HG02885 (cell line): ENCODE measurements at regions not wholly inside any gene's neighbourhood (a gene's known extent, or its start where the extent isn't known, plus 50 kb on each side); places are given as distances from the start of the nearest gene placed in this dataset.
"Not testable (repeated sequence)": the region's sequence is repeated elsewhere in the genome, so short reads cannot be mapped to it uniquely, and the experiment has no call there.

ENCODE experiments used
- ATAC-seq: cut with Tn5 transposase; IDR thresholded peaks from one replicate; pipeline ENCODE4 v1.9.1; 2021; ENCODE audit warnings: mild to moderate bottlenecking; ENCODE audit not compliant: unreplicated experiment, poor library complexity

DNA sequence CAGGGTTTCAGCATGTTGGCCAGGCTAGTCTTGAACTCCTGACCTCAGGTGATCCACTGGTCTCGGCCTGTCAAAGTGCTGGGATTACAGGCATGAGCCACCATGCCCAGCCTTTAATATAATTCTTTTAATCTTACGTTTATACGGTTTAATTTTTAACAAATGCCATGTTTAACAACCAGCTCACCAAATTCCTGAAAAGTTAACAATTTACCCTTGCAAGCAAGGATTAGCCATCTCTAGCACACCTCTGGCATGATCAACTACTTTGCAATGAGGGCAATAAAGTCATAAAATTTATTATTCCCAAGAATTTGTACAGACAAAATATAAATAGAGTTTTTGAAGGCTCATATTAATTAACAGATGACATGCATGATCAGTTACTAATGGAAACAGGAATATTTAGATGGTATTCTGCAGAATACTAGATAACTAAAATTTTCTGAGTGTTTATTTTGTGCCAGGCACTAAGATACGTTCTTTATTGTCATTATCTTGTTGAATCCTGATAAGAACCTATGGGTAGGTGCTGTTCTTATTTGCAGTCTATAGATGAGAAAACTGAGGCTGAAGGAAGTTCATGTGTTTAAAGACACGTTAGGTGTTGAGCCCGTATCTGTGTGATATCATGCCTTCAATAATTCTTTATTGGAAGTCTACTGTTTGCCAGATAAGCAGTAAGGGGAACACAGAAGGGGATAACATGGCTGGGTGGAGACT, 190.1 kb downstream of the CDCA7 start:
- no peak for ATAC-seq

DNA sequence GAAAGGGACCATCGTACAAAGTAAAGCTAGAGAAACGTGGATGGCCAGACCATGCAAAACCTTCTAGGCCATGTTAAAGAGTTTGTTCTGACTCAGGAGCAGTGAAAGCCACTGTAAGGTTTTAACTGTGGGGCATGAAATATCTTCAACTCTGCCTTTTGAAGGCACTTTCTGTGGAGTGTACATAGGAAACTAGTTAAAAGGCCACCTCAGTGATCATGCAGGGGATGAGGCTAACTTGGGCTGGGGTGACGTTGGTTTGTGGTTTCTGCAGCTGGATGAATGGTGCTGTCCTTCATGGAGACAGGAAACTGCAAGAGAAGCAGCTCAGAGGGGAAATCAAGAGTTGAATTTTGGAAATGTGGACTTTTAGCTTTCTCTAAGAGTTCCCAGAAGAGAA, 190.7 kb downstream of the CDCA7 start:
- ATAC-seq, result no peak

DNA sequence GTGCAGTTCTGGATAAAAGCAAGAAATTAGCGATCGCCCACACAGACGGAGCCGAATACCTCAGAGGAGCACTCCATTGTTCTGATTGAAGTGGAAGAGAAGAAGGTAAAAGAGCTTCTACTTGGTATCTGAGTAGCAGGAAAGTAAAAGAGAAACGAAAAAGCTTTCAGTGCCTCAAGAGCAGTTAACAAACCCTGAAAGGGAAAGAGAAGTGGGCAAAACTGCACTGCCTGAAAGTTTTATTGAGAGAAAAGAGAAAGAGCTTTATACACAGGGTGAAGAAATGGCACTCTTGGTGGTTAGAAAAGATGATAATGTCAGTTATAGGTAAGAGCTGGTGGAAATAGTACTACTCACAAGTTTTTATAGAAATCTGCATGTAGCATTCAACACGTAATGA, 192.8 kb downstream of the CDCA7 start:
- ATAC-seq, result no peak

DNA sequence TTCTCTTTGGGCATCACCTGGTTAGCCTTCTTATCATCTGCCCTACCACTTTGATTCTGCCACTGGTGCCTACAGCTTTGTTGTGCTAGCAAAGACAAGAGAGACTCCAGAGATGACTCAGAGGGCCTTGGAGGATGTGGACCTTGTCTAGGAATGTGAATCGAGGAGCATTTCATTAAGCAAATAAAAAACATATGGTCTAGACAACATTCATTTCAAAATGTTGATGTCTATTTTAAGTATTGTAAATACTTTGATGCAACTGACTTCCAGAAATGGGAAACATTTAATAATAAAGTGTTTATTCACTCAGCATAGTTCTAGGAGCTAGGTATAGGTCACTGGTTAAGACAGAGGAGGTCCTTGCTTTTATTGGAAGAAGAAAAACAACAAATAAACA, 195.5 kb downstream of the CDCA7 start:
- no peak for ATAC-seq

DNA sequence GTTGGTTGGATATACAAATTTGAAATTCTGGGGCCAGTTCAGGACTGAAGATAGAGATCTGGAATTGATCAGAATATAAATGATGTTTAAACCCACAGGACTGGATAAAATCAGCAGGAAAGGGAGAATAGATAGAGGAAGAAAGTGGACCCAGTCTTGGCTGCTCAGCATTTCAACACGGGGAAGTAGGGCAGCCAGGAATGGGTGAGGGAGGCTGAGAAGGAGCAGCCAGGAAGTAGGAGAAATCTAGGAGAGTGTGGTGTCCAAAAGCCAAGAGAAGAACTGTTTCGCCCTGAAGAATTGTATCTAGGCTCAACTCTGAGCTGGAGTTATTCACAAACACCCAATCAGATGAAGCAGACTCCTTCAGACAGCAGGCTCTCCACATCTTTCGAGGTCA, 197.9 kb downstream of the CDCA7 start:
- no peak for ATAC-seq

DNA sequence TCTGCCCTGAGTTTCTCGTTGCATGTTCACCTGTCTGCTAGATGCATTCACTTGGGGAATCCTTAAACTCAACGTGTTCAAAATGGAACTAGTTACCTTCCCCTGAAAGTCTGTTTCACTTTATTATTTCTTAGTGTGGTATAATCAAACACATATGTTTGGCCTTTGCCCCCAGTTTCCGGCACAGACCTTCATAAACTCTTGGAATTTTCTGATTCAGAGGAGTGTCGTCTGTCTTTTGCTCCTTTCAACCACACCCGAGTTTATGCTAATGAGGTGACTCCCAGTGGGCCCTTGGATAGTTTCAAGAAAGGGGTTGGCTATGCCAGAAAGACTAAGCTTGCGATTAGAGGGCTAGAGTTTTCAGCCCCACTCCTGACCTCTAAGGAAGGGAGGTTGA, 198.9 kb downstream of the CDCA7 start:
- ATAC-seq, result no peak

DNA sequence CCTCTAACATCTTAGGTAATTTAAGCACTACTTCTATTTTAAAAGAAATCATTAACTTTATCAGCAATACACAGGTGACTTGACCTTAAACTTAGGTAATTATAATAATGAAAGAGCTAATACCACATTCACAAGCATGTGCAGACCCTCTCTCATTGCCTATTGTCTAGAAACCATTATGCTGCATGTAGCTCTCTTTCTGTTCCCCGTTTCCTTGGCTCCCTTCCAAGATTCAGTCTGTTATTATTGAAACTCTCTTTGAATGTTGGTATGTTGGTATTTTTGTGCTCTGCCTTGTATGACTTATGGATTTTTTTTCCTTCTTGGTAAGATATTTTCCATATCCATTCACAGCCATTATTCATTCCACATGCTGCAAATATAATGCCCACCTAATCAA, 201.2 kb downstream of the CDCA7 start:
- no peak for ATAC-seq

DNA sequence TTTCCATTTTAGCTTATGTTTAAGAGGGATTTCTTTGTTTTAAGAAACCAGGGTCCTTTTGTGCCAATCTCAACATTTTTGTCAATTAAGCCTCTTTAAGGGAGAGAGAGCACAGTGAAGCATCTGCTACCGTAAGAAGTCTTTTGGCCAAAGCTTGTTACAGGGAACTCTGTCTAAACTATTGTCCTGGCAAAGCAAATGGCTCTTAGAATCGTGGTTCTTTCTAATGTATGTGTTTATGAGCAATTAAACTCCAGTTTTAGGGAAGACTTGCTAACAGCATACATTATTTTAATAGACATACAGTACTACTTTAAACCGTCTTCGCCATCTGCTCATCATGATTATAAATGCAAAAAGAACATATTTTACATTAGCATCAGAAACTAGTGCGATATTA, 202.1 kb downstream of the CDCA7 start:
- no peak for ATAC-seq

DNA sequence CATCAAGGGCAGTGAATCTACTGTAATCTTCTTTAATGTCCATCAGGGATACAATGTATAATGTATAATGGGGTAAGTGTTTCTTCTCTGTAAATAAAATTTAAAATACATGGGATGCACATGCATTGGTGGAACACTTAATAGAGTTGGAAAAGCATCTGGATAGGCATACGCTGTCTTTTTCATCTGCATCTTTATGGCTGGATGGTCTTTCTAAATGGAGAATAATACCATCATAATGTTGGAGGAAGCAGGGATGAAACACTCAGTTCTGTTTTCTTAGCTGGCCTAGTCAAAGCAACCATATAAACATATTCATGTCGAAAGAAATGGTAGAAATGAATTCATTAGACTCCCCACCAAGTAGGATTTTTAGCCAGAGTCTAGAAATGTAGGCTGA, 202.8 kb downstream of the CDCA7 start:
- no peak for ATAC-seq

DNA sequence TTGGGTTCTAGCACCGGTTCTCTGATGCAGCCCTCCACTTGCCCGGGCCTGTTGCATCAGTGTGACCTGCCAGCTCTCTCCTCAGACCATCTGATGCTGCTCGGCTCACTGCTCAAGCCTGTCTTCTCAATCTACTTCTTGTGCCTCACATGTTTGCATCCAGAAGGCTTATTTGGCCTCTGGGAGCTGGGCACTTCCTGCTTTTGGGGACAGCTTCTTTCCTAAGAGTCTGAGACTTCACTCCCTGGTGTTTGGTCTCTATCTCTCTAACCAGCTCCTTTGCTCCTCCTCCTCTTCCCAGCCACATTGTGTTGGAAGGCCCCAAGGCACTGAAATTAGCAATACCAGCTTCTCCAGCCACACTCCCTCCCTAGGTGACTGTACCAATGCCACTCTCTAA, 212.8 kb downstream of the CDCA7 start:
- no peak for ATAC-seq

DNA sequence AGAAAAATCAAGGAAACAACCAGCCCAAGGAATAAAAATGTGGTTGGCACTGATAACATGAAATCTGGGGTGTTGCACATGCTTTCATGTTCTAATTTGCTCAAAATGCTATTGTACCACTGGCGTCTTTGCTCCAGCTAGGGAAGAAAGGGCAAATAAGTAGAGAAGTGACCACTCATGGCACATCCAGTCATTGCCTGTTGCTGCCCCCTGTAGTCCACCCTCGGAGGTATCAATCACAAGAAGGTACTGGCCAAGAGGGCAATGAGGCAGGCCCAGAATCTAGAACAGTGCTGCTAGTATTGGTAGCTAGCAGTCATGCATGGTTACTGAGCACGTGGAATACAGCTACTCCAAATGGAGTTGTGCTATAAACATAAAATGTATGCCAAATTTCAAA, 213.4 kb downstream of the CDCA7 start:
- no peak for ATAC-seq

DNA sequence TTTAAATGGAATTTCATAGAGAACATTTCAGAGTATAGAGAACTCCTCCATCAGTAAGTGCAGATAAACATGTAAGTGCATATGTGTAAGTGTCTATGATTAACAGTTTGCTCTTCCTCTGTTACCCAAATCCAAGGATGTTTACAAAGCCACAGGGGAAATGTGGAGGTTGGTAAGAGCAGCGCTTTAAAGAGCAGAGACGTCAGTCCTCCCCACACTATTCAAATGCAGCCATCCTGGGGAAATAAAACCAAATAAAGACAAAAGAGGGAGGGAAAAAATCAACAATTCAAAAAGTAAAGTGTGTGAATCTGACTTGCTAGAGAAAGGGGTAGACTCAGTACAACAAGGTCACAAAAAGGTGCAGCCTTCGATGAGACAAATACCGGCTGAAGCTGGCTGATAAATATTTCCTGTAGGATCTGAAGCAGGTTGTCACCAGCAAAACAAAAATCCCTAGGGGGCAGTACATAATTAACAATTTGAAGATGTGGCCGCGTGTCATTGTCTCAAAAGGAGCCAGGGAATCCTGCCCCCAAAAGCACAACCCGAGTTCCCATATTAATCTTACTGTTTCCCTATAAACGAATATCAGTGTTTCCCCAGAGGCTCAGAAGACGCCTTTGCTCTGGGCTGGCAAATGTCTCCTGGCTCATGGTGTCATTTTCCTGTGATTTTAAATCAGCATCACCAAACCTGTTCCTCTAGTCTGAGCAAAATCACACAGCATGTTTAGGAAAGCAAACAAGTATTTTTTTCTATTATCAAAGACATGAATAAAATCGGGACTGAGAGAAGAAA, 216.5 kb downstream of the CDCA7 start:
- ATAC-seq, result no peak

DNA sequence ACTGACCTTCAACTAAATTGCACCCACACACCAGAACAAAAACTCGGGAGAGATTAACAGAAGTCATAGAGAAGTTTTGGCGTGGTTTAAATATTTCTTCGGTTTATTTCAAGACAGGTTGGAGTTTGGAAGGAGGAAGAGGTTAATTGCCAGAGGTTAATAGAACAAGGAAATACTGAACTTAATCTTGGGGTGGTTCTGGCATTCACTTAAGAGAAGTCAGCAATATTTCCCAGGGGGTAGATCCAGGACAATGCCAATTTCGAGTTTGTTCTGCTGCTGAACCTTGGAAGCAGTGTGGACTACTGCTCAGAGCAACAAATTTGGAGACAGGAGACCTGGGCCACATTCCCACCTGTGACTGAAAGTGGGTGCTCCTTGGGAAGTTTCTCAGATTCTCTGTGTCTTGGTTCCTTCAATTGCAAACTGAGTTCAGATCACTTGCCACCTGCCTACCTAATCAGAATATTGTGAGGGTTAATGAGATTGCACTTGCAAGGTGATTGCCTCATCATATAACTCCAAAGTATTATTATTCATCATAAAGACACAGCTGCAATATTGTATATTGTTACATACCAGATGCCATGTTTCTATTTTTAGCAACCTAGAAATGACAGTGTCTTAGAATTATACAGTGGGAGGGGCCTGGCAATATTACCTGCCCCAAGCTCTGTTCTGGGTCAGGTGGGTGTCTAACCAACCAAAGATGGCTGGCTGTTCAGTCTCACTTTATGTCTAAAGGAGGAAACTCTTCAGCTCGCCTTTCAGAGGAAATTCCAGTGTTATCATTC, 217.4 kb downstream of the CDCA7 start:
- no peak for ATAC-seq

DNA sequence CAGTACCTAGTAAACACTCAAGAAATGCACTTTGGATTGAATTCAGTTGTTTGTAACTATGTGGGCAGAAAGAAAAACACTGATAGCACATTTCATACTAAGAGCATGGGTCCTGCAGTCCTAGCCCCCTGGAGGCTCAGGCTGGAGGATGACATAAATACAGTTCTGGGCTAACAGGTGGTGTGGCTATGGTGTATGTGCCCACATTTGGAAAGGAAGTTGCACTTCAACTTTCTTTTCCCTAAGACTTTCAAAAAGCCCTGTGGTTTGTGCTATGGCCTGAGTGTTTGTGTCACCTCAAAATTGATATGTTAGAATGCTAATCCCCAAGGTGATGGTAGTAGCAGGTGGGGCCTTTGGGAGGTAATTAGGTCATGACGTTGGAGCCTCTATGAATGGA, 218.2 kb downstream of the CDCA7 start:
- no peak for ATAC-seq

DNA sequence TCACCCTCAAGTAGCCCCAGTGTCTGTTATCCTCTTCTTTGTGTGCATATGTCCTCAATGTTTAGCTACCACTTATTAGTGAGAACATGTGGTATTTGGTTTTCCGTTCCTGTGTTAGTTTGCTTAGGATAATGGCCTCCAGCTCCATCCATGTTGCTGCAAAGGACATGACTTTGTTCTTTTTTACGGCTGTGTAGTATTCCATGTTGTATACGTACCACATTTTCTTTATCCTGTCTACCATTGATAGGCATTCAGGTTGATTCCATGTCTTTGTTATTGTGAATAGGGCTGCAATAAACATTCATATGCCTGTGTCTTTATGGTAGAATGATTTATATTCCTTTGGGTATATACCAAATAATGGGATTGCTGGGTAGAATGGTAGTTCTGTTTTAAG, 219.1 kb downstream of the CDCA7 start:
- not testable (repeated sequence) for ATAC-seq

DNA sequence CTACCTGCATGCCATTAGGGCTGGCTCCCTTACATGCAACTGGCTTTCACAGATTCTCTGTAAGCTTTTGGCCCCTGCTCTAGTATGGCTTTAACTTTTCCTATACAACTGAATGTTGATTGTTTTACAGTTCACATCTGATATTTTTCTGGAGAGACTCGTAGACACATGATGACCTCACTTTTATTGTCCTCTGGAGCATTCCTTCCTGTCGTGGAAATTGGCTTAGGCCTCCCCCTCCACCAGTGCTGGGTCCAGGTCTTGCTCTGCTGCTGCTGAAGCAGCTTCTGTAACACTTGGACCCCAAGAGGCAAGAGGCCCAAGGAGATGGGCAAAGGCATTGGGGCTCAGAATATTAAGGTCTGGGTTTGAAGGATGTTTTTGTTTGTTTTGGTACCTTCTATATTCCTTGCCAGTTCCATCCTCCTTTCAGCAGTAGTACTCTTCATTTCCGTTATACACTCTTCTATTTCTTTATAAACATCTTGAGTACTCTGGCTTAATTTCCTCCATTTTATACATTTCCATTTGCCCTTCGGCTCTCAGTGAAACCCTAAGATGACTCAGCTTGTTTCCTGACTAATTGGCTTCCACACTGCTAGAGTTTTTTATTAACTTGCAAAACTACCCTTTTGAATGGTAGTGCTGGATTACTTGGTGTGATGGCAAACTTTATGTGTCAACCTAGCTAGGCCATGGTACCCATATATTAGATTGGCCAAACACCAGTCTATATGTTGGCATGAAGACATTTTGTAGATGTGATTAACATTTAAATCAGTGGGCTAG, 219.8 kb downstream of the CDCA7 start:
- ATAC-seq, result no peak

DNA sequence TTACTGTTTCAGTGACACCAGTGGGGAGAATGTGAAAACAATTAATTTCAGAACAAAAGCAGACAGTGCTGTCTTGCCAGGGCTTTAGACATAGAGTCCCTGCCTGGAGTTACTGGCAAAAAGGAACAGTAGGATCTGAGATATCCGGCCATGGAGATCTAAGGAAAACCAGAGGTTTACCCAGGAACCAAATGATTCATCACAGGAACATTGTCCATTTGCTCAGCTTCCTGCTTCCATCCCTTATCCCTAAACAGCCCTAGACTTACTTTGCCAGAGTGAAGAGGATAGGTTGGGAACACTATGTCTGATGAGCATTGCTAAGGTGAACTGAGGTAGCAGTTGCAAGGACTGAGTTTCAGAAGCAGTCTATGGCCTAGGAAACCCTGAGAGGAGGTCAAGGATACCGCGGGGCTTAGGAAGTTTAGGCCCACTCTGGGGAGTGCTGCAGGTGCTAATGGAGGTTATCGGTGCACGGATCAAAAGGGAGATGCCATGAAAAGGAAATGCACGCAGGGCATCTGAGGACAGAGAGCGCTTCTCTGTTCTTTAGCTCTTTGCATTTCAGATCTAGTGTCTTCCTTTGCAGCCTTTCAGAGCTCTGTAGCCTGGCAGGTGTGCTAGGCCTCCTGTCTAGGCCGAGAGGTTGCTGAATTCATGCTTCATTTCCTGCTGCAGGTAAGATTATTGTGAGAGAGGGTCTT, 223.9 kb downstream of the CDCA7 start:
- no peak for ATAC-seq

DNA sequence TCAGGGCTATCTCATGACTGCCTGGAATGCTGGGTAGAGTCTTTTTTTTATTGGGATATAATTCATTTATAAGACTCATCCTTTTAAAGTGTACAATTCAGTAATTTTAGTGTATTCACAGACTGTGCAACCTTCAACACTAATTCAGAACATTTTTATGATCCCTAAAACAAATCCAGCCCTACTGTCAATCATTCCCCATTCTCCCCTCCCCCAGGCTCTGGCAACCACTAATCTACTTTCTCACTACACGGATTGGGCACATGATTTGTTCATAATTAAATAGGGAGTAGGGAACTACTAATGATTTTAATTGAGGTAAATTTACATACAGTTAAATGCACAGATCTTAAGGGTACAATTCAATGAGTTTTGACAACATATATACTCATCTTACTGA, 225.7 kb downstream of the CDCA7 start:
- ATAC-seq, result no peak

DNA sequence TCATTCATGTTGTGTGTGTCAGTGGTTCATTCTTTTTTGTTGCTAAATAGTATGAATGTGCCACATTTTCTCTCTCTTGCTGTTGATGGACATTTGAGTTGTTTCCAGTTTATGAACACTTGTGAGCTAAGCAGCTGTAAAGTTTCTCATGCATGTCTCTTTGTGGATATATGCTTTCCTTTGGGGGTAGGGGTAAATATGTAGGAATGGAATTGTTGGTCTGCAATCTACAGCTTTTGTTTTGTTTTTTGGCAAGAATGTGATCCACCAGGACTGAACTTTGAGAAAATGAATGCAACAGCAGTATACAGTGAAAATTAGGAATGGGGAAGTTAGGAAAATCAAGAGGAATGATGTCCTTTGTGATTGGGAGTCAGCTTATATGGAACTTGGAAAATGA, 226.3 kb downstream of the CDCA7 start:
- ATAC-seq, result no peak

DNA sequence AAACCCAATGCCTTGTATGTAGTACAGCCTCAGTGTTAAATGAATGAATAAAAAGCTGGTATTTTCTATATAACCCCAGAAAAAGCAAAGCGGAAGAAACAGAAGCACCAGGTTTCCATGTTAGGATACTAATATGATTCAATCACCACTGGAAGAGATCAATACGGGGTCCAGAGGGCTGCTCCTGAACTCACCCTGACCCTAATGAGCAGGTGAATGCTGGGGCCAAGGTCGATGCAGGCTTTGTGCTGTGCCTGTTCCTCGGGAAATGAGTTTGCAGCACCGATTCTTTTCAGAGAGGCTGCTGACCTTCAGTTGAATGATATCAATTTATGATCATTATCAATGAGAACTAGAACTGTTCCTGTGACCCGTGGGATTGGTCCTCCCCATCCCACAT, 228.5 kb downstream of the CDCA7 start:
- ATAC-seq, result no peak
